Calu3 (cell line): ENCODE measurements at regions not wholly inside any gene's neighbourhood (a gene's known extent, or its start where the extent isn't known, plus 50 kb on each side); places are given as distances from the start of the nearest gene placed in this dataset.

Experiments used
- BruUV-seq: library from RNA; stranded (reverse); fragments of 400-500 nt; replicated peaks from 2 replicates; lab custom pipeline; 2021; lab: Mats Ljungman, UMichigan
- CTCF ChIA-PET: fragments of 300-600 bp; sonication (Branson Sonifier 250); formaldehyde crosslinking; loops from one replicate; lab custom pipeline; 2022; ENCODE audit warnings: antibody characterized with exemption; lab: Charles Lee
- DNase-seq: peaks from one replicate; pipeline ENCODE4 v3.0.0; 2022
- H3K27ac Mint-ChIP-seq: one replicate; pipeline ENCODE4 v1.8.0; 2022; ENCODE audit warnings: mixed read lengths; ENCODE audit not compliant: unreplicated experiment
- H3K27me3 Mint-ChIP-seq: one replicate; pipeline ENCODE4 v1.8.0; 2022; ENCODE audit warnings: mixed read lengths; ENCODE audit not compliant: unreplicated experiment
- H3K36me3 Mint-ChIP-seq: one replicate; pipeline ENCODE4 v1.8.0; 2022; ENCODE audit warnings: mild to moderate bottlenecking, moderate library complexity, mixed read lengths; ENCODE audit not compliant: insufficient read depth, unreplicated experiment
- H3K4me1 Mint-ChIP-seq: one replicate; pipeline ENCODE4 v1.8.0; 2022; ENCODE audit warnings: mild to moderate bottlenecking, low read depth, mixed read lengths; ENCODE audit not compliant: unreplicated experiment
- H3K4me3 Mint-ChIP-seq: one replicate; pipeline ENCODE4 v1.8.0; 2022; ENCODE audit warnings: mild to moderate bottlenecking, low read depth, moderate library complexity, mixed read lengths; ENCODE audit not compliant: unreplicated experiment
- H3K9me3 Mint-ChIP-seq: one replicate; pipeline ENCODE4 v1.8.0; 2022; ENCODE audit warnings: low read depth, mixed read lengths; ENCODE audit not compliant: unreplicated experiment
- intact Hi-C: fragments of 100-400 bp; cut with micrococcal nuclease; formaldehyde crosslinking; loops from one replicate; pipeline ENCODE4 v1.10.0; 2022; ENCODE audit not compliant: unreplicated experiment
- TF ChIP-seq, protein P1 (sequence below): fragments of 200-600 bp; IDR thresholded peaks from one replicate; pipeline ENCODE4 v1.8.0; 2022; ENCODE audit warnings: antibody characterized with exemption; ENCODE audit not compliant: unreplicated experiment

DNA sequence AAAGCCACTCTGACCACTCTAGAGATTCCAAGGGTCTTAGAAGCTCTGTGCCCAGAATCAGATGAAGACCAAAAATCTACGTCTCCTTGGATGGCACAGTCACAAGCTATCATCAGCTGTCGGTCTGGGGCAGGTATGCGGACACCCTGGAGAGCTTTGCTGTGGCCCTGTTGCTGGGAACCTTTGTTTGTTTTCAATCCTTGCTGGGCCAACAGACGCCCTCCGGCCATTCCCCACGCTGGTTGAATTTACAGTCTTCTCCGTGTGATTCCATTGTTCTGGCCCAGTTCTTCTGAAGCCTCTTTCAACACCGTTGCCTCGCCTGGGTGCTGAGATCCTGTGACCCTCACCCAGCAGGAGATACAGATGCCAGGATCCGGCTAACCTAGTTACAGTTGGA is 149.4 kb upstream of the PFKP start:
- no peaks in the 10 kb centered on the region for H3K4me1 Mint-ChIP-seq
- TF ChIP-seq, protein P1, sequence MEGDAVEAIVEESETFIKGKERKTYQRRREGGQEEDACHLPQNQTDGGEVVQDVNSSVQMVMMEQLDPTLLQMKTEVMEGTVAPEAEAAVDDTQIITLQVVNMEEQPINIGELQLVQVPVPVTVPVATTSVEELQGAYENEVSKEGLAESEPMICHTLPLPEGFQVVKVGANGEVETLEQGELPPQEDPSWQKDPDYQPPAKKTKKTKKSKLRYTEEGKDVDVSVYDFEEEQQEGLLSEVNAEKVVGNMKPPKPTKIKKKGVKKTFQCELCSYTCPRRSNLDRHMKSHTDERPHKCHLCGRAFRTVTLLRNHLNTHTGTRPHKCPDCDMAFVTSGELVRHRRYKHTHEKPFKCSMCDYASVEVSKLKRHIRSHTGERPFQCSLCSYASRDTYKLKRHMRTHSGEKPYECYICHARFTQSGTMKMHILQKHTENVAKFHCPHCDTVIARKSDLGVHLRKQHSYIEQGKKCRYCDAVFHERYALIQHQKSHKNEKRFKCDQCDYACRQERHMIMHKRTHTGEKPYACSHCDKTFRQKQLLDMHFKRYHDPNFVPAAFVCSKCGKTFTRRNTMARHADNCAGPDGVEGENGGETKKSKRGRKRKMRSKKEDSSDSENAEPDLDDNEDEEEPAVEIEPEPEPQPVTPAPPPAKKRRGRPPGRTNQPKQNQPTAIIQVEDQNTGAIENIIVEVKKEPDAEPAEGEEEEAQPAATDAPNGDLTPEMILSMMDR = no peak
- H3K27me3 Mint-ChIP-seq = peaks cover 45% of the 10 kb centered on the region
- intact Hi-C loops = no loop called here
- H3K27ac Mint-ChIP-seq = no peak overlapping the region
- no peaks in the 10 kb centered on the region for H3K36me3 Mint-ChIP-seq
- BruUV-seq = no TSS peak
- H3K9me3 Mint-ChIP-seq = no peaks in the 10 kb centered on the region
- CTCF ChIA-PET = no interaction called here
- no peak for DNase-seq
- H3K4me3 Mint-ChIP-seq = no peak overlapping the region

DNA sequence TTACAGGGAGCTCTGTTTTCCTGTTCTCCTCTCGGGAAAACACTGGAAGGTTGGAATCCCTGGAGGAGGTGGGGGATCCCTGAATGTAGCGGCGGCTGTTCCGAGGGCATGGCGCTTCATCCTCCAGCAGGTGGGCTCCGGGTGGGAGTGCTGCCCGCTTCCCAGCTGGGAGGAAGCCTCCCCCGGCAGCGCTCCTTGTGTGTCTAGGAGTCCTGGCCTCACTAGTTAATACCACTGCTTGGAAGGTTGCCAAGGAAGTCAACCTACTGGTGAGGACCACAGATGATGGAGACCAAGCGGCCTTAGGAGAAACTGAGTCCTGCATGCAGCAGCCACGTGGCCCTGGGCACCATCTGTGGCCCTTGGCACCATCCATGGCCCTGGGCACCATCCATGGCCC is 151.9 kb upstream of the PFKP start:
- Mint-ChIP-seq H3K27me3 (peaks cover 44% of the 10 kb centered on the region), H3K9me3 (no peaks in the 10 kb centered on the region), H3K4me3 (no peak overlapping the region), H3K27ac (no peak overlapping the region), H3K36me3 (no peaks in the 10 kb centered on the region), H3K4me1 (no peaks in the 10 kb centered on the region)
- intact Hi-C loops = no loop called here
- TF ChIP-seq, protein P1 = no peak
- BruUV-seq = no TSS peak
- DNase-seq = no peak
- CTCF ChIA-PET = interaction anchor here (0.9 kb wide), 1 partner anchor 14 kb away, joined by 3 read pairs; no protein-coding TSS in a partner anchor

DNA sequence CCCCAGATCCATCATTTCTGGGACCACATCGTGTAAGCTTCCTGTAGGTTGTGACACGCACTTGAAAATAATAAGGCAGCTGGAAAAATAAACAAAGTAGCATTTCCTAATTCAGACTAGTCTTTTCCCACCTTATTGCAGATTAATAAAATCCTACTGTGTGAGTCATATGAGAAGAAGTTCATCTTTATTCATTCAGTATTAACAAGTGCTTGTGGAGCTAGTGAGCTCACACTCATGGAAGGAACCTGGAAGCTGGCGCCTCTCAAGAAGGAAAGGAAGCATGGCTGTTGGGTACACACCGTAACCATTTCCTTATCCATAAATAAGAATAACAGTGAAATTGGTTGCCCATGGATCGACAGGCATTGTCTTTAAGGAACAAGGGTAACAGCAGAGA is 152.6 kb upstream of the PFKP start:
- no peaks in the 10 kb centered on the region for H3K4me1 Mint-ChIP-seq
- TF ChIP-seq, protein P1 = no peak
- no peak overlapping the region for H3K27ac Mint-ChIP-seq
- peaks cover 44% of the 10 kb centered on the region for H3K27me3 Mint-ChIP-seq
- CTCF ChIA-PET = no interaction called here
- no peaks in the 10 kb centered on the region for H3K9me3 Mint-ChIP-seq
- DNase-seq = no peak
- no peak overlapping the region for H3K4me3 Mint-ChIP-seq
- intact Hi-C loops = no loop called here
- BruUV-seq = no TSS peak
- no peaks in the 10 kb centered on the region for H3K36me3 Mint-ChIP-seq

DNA sequence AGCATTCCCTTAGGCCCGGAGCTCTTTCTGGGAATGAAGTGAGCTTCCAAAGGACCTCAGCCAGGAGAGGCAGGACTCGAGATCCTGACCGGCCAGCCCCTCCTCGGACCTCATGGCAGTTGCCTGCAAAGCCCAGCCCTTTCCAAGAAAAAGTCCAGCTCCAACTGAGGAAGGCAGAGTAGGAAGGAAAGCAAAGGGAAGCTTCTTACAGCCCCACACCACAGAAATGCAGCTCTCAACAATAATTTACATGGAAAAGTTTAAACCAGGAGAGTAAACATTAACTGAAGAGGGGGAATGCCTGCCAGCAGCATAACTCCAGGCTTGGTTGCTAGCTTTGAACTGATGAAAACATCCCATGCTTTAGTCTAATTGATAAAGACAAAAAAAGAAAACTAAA is 153.9 kb upstream of the PFKP start:
- DNase-seq = no peak
- Mint-ChIP-seq H3K27ac (no peak overlapping the region), H3K27me3 (peaks cover 32% of the 10 kb centered on the region), H3K4me3 (no peak overlapping the region), H3K36me3 (no peaks in the 10 kb centered on the region), H3K9me3 (no peaks in the 10 kb centered on the region), H3K4me1 (no peaks in the 10 kb centered on the region)
- BruUV-seq = no TSS peak
- intact Hi-C loops = no loop called here
- CTCF ChIA-PET = interaction anchor here (0.5 to 1.0 kb wide), 4 partner anchors 9 to 605 kb away, joined by 3 to 4 read pairs (median 3); no protein-coding TSS in a partner anchor
- TF ChIP-seq, protein P1 = no peak
